NCI-H2107 treated with DMSO at 0.1 percent for 48 hours (cell line): ENCODE measurements at regions not wholly inside any gene's neighbourhood (a gene's known extent, or its start where the extent isn't known, plus 50 kb on each side); places are given as distances from the start of the nearest gene placed in this dataset.

Experiments
- DNase-seq: peaks from one replicate; lab custom pipeline; 2025; ENCODE audit not compliant: unreplicated experiment; lab: John Stamatoyannopoulos, UW

- no peak for DNase-seq
Measured at GRCh38 chr4:62914758-62915157, 1494.5 kb downstream of the TECRL start.

GRCh38 chr4:62913065-62913464 is 1496.2 kb downstream of the TECRL start:
- no peak for DNase-seq

- DNase-seq = no peak
Measured at GRCh38 chr4:62912531-62912930, 1496.7 kb downstream of the TECRL start.

- DNase-seq = no peak
Measured at GRCh38 chr4:62909238-62909637, 1500.0 kb downstream of the TECRL start.

- DNase-seq = no peak
Measured at GRCh38 chr4:62901101-62901500, 1508.1 kb downstream of the TECRL start.

- no peak for DNase-seq
Measured at GRCh38 chr4:62899646-62900364, 1509.4 kb downstream of the TECRL start.

- no peak for DNase-seq
Measured at GRCh38 chr4:62898115-62898514, 1511.1 kb downstream of the TECRL start.

- no peak for DNase-seq
Measured at GRCh38 chr4:62896721-62897120, 1512.5 kb downstream of the TECRL start.

- no peak for DNase-seq
Measured at GRCh38 chr4:62881901-62882300, 1527.3 kb downstream of the TECRL start.

GRCh38 chr4:62881210-62881609 is 1528.0 kb downstream of the TECRL start:
- no peak for DNase-seq

- no peak for DNase-seq
Measured at GRCh38 chr4:62872856-62873255, 1536.4 kb downstream of the TECRL start.

GRCh38 chr4:62871078-62871477 is 1538.2 kb downstream of the TECRL start:
- no peak for DNase-seq

- no peak for DNase-seq
Measured at GRCh38 chr4:62870451-62870850, 1538.8 kb downstream of the TECRL start.

GRCh38 chr4:62865261-62865660 is 1544.0 kb downstream of the TECRL start:
- no peak for DNase-seq

- no peak for DNase-seq
Measured at GRCh38 chr4:62849696-62850095, 1559.6 kb downstream of the TECRL start.

GRCh38 chr4:62835631-62836030 is 1573.6 kb downstream of the TECRL start:
- DNase-seq = no peak

- DNase-seq = no peak
Measured at GRCh38 chr4:62822306-62822705, 1586.9 kb downstream of the TECRL start.

GRCh38 chr4:62816566-62816965 is 1592.7 kb downstream of the TECRL start:
- no peak for DNase-seq

GRCh38 chr4:62814510-62815047 is 1594.7 kb downstream of the TECRL start:
- no peak for DNase-seq

GRCh38 chr4:62806816-62807215 is 1602.4 kb downstream of the TECRL start:
- DNase-seq = no peak

- no peak for DNase-seq
Measured at GRCh38 chr4:62804075-62804474, 1603.9 kb downstream of the ADGRL3 start.

- DNase-seq = no peak
Measured at GRCh38 chr4:62797221-62797620, 1597.1 kb downstream of the ADGRL3 start.

- no peak for DNase-seq
Measured at GRCh38 chr4:62791386-62791785, 1591.3 kb downstream of the ADGRL3 start.
